HG03025 (cell line): ENCODE measurements at regions not wholly inside any gene's neighbourhood (a gene's known extent, or its start where the extent isn't known, plus 50 kb on each side); places are given as distances from the start of the nearest gene placed in this dataset.

Experiments used
- ATAC-seq: cut with Tn5 transposase; IDR thresholded peaks from one replicate; pipeline ENCODE4 v1.9.1; 2021; ENCODE audit warnings: mild to moderate bottlenecking, moderate library complexity; ENCODE audit not compliant: unreplicated experiment, low FRiP score

DNA sequence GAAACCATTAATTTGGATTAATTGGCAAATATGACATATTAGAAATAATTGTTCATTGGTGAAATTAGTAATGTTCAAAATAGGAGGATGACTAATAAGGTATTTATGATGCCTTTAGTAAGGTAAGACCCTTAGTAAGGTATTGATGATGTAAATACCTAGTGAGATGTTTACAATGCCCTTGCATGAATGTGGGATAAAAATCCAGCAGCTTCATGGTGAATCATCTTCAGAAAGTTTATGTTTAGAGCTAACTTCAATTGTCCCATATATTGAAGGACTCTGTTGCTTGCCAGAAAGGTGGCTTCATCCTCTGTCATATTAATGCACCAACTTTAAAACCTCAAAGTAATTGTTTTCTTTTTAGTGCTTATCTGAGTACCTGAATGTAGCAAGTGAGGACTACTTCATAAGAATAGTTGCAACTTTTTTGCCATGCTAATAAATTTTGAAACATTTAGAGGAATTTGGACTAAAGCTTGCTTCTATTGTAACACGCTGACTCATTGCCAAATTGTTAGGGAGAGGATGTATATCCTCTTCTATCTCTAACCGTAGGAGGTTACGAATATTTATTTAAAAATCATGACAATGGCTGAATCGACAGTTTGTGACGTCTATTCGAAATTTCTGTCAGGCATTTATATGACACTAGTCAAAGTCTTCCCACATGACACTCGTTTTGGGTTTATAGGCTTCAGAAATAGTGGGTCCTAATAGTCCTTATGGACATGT is 174.1 kb upstream of the HS3ST1 start:
- ATAC-seq, result no peak

DNA sequence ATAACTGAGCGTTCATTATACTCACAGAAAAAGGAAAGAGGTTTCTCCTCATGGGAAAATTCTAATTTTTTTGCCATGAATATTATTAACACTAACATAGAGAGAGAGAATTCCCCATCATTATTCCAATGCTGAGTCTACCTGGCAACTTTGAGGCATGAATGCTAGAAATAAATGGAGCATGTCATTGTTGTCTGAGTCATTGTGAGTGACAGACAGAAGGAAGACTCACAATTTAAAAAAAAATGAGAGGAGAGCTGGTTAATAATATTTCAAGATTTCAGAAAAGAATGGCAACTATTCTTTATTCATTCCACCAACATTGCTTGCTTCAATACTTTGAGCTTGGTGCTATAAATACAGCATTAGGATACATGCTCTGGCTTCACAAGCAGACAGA is 170.4 kb upstream of the HS3ST1 start:
- no peak for ATAC-seq

DNA sequence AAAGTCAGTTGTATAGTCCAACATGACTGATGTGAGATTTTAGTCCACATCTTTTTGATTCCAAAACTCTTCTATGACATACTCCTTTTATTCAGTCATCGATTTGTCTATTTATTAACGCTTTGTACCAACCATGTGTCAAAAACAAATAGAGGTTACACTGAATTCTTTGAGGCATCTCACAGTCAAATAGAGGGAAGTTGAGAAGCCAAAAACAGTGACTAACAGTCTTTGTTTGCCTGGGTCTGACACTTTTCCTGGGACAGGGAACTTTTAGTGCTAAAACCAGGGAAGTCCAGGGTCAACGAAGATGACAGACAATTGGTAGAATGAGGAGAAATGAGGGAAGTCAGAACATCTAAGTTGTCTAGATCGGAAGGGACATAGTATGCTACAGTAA is 169.9 kb upstream of the HS3ST1 start:
- no peak for ATAC-seq

DNA sequence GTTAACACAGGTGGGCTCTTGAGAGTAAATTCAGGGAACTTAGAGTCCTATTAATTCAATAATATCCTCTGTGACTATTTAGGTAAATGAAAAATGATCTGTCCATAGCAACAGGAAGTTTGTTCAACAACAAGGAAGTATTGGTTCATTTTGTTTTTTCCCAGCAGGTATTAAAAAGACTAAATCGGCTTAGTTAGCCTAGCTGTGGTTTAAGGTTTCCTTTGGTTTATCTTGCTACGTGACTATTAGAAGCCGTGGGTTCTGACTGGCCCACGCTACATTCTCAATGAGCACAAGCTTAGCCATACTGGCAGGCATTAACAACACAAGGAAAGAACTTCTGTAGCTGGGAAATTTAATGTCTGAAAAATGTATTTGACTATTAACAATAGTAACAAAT is 168.8 kb upstream of the HS3ST1 start:
- ATAC-seq, result no peak

DNA sequence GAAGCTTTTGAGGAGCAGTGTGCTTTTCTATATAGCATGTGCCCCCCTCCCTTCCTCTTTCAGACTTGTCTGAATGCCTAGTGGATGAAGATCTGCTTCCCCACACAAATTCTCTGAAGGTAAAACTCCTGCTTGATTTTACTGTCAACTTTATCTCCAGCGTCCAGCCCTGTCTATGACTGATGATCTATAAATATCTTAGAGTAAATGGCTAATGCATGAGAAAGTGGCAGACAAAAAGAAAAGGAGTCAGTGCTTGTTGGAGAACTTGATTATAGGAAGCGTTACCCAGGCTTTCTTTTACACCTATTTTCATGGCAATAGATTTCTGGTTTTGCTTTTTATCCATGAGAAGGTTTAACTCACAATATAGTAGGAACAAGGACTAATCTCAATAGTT is 168.3 kb upstream of the HS3ST1 start:
- ATAC-seq, result no peak

DNA sequence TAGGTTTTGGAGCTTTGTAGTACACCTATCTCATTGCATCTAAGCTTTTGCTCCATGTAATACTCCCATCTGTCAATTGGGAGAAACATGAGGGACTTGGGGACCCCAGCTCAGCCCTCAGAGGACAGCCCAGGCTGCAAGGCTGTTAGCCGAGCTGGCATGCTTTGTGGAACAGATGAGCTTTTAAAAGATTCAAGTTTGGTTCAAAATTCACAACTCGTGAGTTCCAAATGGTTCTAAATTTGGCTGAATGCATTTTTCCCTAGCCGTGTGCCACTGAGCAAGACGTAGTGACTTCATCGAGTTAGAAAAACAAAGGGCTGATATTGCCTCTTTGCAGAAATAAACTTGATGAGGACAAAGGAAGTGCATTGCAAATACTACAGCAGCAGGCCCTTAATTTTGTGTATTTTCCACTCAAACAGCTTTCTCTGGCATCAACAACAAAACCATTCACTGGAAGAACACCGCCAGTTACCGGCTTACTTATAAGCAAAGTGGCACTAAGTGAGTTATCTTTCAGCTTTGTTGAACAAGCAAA is 165.0 kb upstream of the HS3ST1 start:
- ATAC-seq, result no peak

DNA sequence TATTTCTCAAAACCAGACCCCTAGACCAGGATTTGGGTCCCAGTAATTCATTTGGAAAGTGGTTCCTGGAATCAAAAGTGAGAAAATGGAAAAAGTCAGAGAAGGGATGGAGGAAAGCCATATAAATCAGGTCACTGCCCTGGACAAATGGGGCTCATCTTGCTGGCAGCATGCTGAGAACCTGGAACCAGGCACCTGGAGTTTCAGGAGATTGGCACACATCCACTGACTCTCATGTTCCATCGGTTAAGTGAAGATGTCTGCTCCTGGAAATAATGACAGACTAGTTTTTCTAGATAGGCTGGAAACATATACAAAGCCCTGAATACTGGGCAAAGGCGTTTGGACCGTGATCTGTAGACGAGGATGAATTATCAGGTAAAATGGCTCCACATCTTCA is 163.6 kb upstream of the HS3ST1 start:
- no peak for ATAC-seq

DNA sequence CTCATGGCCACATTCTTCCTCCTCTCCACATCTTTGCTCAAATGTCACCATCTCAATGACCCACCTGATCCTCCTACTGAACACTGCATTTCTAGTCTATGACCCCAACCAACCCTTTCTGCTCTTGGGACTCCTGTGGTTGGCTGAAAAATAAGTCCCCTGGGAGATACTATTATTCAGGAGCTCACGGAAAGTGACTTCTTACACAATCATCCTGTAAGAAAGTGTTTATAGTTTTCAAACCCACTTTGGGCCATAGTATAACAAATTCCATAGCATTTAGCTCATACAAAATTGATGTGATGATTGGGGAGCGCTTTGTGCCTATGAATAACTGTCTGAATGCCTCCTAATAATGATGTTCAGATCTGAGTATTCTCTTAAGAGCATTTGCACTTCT is 161.4 kb upstream of the HS3ST1 start:
- no peak for ATAC-seq

DNA sequence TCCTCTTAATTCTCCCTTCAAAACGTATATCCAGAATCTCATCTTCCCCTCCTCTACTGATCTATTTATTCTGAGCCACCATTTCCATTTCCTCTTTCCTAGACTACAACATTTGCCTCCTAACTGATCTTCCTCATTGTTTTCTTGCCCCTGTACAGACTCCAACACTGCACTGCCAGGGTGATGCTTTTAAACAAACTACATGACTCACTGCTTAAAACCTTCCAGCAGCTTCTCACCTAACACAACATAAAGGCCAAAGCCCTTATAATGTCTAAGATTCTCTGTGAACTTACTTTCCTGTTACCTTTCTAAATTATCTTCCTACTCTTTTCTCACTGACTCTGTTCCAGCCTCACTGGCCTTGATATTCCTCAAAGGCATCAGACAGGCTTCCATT is 161.0 kb upstream of the HS3ST1 start:
- no peak for ATAC-seq

DNA sequence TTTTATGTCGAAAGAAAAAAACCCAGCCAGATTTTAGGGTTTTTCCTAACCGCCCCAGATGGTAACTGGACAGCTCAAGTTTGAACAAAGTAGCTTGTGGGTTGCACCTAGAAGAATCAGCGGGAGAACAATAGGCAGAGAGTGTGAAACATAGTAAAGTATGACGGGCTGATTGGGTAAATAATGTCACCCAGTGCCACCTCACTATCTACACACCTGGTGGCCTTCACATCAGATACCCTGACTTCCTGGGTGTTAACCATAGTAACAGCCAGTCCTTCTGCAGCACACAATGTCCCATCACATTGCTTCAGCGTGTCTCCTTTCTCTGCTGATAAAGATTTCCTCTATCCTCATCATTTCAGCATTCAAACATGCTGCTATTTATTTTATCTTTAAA is 159.1 kb upstream of the HS3ST1 start:
- ATAC-seq, result no peak

DNA sequence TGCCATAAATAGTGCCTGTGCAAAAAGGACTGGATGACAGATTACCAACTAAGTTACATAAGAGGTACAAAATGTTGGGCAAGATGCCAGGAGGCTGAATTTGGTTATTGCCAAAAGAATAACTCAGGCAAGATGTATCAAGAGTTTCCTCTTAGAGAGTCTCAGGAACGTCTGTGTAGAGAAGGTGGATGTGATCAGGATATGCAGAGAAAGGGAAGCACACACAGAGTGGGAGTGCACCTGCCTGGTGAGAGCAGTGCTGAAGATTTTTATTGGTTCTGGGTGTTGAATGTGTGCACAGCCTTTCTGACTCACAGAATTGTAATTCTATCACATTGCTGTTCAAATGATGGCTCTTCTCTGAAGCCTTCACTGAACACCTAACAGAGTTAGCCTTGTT is 156.8 kb upstream of the HS3ST1 start:
- ATAC-seq, result no peak

DNA sequence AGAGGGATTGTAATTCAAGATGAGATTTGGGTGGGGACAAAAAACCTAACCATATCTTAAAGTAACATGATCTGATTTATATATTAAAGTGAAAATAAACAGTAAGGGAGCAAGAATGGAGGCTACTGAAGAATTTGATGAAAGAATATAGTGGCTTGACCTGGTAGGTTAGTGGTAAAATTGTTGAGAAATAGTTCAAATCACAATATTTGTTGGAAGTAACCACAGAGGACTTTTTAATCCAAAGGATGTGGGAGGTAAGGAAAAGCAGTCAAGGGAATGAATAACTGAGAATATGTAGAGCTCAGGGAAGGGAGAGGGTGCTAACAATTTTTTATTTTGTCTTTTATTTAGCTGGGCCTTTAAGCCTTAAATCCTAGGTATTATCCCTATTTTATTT is 139.8 kb upstream of the HS3ST1 start:
- ATAC-seq, result no peak

DNA sequence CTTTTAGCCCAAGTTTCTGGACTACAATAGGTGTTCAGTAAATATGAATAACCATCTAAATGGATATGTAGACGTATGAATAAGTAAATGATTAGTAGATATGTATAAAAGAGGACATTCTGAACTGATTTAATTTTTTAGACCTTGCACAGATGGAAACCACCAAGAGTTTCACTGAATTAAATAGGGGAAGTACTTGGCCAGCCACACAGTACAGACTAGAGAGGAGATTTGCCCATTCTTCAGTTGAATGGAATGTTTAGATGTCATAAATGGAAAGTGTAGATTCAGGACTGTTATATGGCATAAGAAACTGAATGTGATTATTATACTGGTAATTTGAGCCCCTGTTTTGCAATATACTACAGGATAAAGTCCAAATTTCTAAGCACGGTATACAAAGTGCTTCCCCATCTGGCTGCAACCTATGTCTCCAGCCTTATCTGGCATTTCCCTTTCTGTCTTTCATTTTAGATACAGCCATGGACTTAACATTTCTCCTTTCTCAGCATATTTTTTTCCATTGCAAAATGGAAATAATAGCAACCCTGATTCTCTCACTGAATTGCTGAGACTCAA is 137.8 kb upstream of the HS3ST1 start:
- ATAC-seq, result peak; percentile 59

DNA sequence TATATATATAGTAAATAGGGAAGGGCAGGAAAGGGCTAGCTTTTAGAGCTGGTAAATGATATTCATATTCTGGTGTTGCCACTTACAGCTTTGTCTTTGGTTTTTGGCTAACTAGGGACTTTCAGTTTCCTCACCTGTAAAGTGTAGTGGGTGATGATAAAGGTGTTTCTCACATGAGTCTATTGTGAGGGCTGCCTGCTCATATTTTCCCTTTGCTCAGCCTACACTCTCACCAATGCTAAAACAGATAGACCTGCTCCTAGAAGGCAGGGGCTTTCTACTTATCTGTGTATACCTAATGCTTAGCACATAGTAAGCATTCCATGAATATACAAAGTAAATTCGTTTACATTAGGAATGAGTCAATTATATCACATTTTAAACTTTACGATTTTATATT is 137.2 kb upstream of the HS3ST1 start:
- ATAC-seq, result no peak

DNA sequence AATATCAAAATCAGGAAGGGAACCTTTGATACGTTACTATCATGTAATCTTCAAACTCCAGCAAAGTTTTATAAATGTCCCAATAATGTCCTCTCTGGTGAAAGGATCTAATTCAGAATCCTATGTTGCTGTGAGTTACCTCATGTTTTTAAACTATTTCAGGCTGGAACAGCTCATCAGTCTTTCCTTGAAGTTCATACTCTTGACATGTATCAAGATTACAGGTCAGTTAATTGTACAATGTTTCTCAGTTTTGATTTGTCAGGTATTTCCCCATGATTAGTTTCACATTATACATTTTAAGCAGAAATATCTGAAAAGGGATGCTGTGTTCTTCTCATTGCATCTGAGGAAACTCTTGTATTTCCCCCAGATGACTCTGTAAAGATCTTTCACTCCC is 136.5 kb upstream of the HS3ST1 start:
- no peak for ATAC-seq

DNA sequence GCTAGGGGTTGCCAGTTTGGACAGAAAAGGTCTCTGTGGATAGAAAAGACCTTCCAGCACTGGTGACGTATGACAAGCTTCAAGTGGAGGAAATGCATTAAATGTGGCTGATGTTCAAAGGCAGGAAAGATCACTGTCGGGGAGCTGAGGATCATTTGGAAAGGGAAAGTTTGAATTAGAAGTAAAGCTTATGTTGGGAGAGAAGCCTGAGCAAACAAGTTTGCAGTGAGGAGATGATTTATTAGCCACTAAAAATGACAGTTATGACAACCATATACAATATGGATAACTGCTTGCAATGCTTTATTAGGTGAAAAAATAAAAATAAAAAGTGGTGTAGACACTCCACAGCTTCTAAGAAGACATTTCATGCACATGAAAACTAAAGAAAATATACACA is 135.3 kb upstream of the HS3ST1 start:
- no peak for ATAC-seq

DNA sequence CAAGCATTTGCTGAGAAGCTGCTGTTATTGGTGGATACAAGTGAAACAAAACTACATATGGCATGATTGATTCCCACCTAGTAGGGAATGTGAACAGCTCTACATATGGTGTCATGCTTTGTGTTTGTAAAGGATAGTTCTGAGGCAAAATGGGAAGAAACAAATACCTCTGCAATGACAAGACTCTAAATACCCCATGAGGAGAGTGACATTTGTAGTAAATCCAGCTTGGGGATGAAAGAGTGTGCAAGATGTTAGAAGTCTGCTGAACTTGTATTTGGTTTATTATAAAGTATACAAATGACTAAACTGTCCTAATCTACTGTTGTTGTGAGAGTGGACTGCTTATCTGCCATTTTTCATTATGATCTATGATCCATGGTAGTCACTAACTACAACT is 120.8 kb upstream of the HS3ST1 start:
- no peak for ATAC-seq

DNA sequence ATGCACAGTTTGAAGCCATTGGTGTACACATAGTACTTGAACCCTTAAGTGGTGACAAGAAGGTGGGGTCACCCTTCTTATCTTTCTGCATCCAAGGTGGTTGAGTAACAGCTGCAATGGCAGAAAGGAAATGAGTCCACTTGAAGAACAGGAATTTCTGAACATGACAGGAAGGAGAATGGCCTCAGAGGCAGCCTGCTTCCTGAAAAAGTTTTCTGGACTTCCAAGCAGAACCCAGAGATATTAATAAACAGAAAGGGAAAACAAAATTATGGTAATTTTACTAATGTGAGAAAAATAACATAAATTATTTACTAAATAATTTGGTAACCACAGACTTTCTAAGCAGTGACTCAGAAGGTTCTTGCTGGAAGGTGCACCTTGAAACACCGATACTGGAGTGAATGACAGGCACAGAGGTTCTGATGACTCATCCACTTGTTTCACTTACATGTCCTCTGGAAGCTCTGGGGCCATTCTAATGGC is 119.9 kb upstream of the HS3ST1 start:
- no peak for ATAC-seq

DNA sequence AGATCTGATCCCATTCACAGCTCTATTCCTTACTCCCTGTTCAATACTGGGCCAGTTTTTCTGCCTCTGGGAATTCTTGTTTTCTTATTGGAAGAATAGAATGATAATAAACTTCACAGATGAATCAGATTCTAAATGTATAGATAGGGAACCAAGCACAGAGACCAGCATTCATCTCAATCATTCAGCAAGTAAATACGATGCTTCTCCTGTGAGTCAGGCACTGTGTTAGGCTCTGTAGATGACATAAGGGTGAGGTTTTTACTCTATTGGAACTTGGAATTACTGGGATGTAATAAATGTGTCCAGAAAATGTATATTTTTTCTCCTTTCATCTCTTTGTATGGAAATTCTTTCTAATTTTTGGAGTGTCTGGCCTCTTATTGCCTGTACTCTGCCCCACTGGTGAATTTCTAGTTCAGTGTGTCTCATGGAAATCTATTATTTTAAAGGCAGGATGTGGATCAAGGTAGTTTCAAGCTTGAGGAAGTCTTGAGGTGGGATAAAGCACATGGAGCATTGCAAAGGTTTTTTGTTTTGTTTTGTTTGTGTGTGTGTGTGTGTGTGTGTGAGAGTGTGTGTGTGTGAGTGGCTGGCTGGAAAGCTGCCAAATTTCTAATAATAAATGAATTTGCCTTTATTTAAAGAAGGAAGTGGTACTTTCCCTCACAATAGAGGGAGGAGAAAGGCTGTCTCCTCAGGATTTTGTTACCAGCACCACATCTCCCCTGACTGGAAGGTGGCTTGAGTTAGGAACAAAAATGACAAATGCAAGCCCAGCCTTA is 117.9 kb upstream of the HS3ST1 start:
- ATAC-seq, result no peak

DNA sequence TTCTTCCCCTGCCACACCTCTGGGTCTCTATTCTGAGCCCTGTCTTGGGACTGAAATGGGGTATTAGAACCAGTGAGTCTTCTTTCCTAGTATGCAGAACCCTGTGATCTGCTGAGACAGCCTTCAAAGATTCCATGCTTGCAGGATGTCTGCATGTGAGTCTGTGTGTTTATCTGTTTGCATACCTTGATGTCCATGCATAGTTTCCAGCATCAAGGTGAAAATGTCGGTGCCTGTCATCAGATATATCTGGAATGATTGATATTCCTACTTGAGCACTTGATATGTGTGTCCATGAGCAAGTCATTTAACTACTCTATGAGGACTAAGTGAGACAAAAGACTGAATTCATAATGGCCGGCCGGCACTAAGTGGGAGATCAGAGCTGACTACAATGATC is 117.0 kb upstream of the HS3ST1 start:
- ATAC-seq, result no peak

DNA sequence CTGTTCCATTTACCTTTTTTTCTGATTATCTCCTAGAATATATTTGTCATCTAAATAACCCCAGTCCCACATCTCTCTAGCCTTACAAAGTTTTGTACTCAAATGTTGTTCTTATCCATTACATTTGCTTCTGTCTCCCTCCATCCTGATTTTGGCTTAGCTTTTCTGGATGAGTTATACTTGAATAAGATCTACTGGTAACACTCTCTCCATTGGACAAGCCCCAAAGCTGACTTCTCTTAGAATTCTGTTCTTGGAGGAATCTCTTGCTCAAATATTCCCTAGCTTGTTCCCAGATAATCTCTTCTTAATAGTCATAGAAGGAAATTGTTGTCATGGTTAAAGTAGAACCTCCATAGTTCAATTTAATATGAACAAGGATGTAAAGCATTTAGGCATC is 115.5 kb upstream of the HS3ST1 start:
- ATAC-seq, result no peak
